ENCODE measurements at regions not wholly inside any gene's neighbourhood (a gene's known extent, or its start where the extent isn't known, plus 50 kb on each side); places are given as distances from the start of the nearest gene placed in this dataset.

GRCh38 chr3:35045118-35045517 is 594.2 kb upstream of the ARPP21 start:
- intact Hi-C loops (cut with micrococcal nuclease) = no loop called here
- no peak overlapping the region for H3K27ac Mint-ChIP-seq
- ATAC-seq (ENCODE audit: low read depth) (no peak), DNase-seq (no peak)
- no peaks in the 10 kb centered on the region for H3K9me3 Mint-ChIP-seq
- no peaks in the 10 kb centered on the region for H3K27me3 Mint-ChIP-seq
- no peak overlapping the region for H3K4me3 Mint-ChIP-seq
- no peaks in the 10 kb centered on the region for H3K36me3 Mint-ChIP-seq (ENCODE audit: low read depth)
- TF ChIP-seq CTCF (IDR thresholded peaks at IDR 0.05) = no peak
- H3K4me1 Mint-ChIP-seq = no peaks in the 10 kb centered on the region
- POLR2A ChIA-PET = no interaction called here
- CTCF ChIA-PET = no interaction called here

DNA sequence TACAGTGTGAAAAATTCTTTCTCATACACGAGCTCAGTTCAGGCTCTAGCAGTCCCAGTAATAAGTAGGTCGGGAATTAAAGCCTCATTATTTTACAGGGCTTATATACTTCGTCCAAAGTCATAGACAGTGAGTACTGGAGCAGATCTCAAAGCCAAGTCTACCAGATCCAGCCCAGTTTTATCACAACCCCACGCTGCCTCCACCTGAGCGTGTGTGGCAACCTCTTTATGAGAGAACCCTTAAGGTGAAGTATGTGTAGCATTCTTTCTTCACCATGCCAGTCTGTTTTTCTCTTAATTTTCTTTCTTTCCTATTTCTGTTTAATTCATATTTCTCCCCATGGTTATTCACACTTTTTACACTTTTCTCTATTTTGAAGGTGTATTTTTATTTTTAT is 574.6 kb upstream of the ARPP21 start:
- Mint-ChIP-seq H3K4me3 (no peak overlapping the region), H3K27me3 (no peaks in the 10 kb centered on the region), H3K9me3 (peaks cover 2% of the 10 kb centered on the region), H3K27ac (no peak overlapping the region), H3K4me1 (no peaks in the 10 kb centered on the region), H3K36me3 (ENCODE audit: low read depth) (no peaks in the 10 kb centered on the region)
- no peak for TF ChIP-seq CTCF (IDR thresholded peaks at IDR 0.05)
- CTCF ChIA-PET = no interaction called here
- no peak for ATAC-seq (ENCODE audit: low read depth)
- no peak for DNase-seq
- intact Hi-C loops (cut with micrococcal nuclease) = no loop called here
- POLR2A ChIA-PET = no interaction called here

DNA sequence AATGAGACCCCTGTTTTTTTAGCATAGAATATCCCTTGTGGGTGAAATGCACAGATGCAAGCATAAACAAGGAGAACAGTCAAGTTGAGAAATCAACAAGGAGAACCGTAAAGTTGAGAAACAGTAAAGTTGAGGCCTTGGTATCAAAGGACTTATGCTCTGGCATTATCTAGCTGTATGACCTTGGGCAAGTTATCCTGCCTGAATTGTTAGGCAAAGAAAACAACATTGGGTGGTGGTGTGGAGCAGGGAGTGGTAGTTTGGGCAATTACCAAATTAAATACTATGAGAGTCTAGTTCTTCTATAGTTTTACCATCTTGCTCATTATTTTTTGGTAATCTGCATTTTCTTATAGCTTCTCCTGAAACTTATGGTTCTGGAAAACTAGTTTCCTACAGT is 573.4 kb upstream of the ARPP21 start:
- intact Hi-C loops (cut with micrococcal nuclease) = no loop called here
- H3K4me3 Mint-ChIP-seq = no peak overlapping the region
- H3K27me3 Mint-ChIP-seq = no peaks in the 10 kb centered on the region
- CTCF ChIA-PET = no interaction called here
- H3K9me3 Mint-ChIP-seq = peaks cover 2% of the 10 kb centered on the region
- no peaks in the 10 kb centered on the region for H3K36me3 Mint-ChIP-seq (ENCODE audit: low read depth)
- DNase-seq (no peak), ATAC-seq (ENCODE audit: low read depth) (no peak)
- no peak overlapping the region for H3K27ac Mint-ChIP-seq
- no peak for TF ChIP-seq CTCF (IDR thresholded peaks at IDR 0.05)
- no peaks in the 10 kb centered on the region for H3K4me1 Mint-ChIP-seq
- POLR2A ChIA-PET = no interaction called here

DNA sequence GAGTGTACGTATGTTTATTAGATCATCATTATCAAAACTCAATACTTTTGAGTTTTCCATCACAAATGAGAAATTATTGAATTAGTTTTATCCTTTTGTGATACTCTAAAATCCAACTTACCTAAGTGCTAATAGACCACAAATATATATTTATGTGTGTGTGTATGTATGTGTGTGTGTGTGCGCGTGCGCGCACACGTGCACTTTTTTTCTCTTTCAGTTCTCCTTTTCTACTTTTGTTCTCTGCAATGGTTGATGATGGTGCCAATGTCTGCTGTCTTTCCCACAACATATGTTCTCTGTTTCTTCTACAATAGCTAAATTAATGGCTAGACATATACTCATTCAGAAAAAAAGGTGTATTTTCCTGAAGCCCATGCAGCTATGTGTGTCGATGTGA is 571.6 kb upstream of the ARPP21 start:
- H3K27ac Mint-ChIP-seq = no peak overlapping the region
- no peak for DNase-seq
- no peaks in the 10 kb centered on the region for H3K27me3 Mint-ChIP-seq
- CTCF ChIA-PET = no interaction called here
- no peak overlapping the region for H3K4me3 Mint-ChIP-seq
- no peak for ATAC-seq (ENCODE audit: low read depth)
- peaks cover 2% of the 10 kb centered on the region for H3K9me3 Mint-ChIP-seq
- no peaks in the 10 kb centered on the region for H3K4me1 Mint-ChIP-seq
- intact Hi-C loops (cut with micrococcal nuclease) = no loop called here
- POLR2A ChIA-PET = no interaction called here
- no peaks in the 10 kb centered on the region for H3K36me3 Mint-ChIP-seq (ENCODE audit: low read depth)
- TF ChIP-seq CTCF (IDR thresholded peaks at IDR 0.05) = no peak

DNA sequence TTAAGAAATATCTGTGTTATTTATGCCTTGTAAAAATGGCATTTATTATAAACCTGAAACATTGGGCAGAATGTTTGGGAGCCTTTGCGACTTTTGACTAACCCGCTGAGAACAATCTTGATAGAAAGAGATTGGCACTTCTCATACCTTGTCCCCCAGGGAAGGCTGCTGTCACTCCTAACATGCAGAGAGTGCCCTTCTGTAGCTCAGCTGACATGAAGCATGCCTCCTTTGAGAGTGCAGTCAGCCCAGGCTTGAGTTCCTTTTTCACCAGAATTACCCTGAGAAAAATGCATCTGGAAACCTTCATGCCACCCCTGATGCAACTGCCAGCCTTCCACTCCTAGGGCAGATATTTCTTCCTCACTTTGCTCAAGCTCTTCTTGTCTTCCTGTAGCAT is 569.2 kb upstream of the ARPP21 start:
- CTCF ChIA-PET = no interaction called here
- no peak overlapping the region for H3K27ac Mint-ChIP-seq

More for the DNA sequence above, 569.2 kb upstream of the ARPP21 start:
- intact Hi-C loops (cut with micrococcal nuclease) = no loop called here
- Mint-ChIP-seq H3K36me3 (ENCODE audit: low read depth) (no peaks in the 10 kb centered on the region), H3K4me1 (no peaks in the 10 kb centered on the region), H3K27me3 (no peaks in the 10 kb centered on the region), H3K4me3 (no peak overlapping the region), H3K9me3 (peaks cover 2% of the 10 kb centered on the region)
- DNase-seq = no peak
- TF ChIP-seq CTCF (IDR thresholded peaks at IDR 0.05) = no peak
- POLR2A ChIA-PET = no interaction called here
- no peak for ATAC-seq (ENCODE audit: low read depth)

Data from activated B cell treated with CpG ODN at 0.5 μM for 24 hours (primary cell).